ENCODE measurements at regions not wholly inside any gene's neighbourhood (a gene's known extent, or its start where the extent isn't known, plus 50 kb on each side); places are given as distances from the start of the nearest gene placed in this dataset.

DNA sequence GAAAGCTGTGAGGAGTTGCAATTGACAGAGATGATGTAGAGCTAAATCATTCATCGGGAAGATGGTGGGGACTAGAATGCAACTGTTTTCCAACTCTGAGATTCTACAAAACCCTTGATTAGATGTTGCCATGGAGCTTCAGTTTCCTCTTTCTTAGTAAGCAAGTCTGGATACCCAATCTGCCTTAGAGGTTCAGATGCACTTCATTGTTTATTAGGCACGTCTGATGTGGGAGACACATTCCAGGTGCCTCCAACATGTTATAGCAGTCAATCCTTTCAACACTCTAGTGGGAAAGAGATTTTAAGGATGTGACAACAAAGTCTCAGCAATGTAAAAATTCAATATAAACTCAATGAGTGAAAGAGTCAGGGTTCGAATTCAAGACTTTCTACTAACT lies 291.3 kb upstream of the PHYHIPL start:
- no peak for DNase-seq (ENCODE audit: low read depth)

DNA sequence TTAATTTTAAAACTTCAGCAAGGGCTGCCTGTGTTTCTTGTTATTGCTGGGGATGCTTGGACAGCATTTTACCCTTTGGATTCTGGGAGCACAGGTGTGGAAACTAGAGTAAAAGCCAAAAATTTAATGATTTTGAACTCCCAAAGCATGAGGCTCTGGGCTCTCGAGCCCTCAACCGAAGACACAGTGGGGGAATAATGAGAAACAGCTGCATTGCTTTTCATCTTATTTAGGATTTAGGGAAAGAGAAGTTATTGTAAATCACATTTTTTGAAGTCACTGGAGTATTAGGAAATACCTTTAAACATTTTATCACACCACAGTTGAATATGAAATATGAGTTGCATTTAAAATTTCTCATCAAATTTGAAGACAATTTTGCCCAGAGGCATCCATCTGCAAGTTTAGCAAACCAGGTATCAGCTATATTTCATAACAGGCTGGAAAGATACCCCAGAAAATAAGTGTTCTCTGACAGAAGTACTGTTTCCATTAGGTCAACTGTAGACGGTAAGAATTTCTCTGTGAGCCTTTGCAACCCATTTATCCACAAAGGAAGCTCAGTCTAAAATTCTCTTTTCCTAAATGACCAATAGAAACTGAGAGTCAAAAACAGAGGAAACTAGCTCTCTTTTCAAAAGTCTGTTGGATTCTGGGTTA lies 290.6 kb upstream of the PHYHIPL start:
- no peak for DNase-seq (ENCODE audit: low read depth)

DNA sequence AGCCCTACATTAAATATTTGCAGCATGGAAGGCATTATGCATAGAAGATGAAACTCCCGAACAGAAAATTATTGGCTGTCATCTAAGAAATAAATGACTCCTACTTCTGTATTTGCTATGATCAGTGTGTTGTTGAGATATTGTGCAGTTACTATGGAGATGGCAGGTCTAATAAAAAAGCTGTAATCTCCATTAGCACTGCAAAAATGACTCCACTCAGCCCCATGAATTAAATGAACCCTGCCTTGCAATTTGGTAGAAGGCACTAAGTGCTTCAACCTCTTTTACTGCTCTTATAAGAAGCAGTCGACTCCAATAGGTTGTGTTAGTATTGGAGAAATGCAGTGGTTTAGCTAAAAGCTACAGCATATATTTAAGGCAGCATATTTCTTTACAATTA lies 290.0 kb upstream of the PHYHIPL start:
- no peak for DNase-seq (ENCODE audit: low read depth)

DNA sequence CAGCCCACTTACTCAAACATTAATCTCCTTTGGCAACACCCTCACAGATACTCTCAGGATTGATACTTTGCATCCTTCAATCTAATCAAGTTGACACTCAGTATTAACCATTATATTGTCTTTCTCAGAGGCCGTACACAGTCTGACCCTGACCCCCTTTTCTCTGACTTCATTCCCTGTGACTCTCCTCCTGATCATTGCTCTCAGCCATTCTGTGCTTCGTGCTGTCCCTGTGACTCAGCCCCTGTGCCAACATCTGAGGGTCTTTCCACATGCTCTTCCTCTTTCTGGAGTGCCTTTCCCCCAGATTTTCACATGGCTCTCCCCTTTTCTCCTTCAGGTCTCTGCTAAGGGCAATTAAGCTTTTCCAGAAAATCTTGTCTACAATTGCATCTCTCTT lies 289.0 kb upstream of the PHYHIPL start:
- DNase-seq (ENCODE audit: low read depth): no peak

DNA sequence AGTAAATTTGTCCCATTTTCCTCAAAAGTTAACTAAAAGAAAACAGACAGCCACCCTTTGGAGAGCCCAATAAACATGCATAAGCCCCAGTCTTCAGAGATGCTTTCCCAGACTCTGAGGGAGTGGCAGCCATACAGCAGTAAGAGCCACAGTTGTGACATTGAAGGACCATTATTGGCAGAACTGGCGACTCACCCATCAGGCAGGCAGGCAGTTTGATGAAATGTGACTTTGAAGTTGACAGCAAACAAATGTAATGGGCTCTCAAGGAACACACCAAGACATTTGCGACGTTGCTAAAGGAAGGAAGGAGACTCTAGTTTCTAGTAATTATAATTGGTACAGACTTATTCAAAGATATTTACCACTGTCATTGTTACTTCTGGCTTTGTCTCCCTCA lies 287.5 kb upstream of the PHYHIPL start:
- DNase-seq (ENCODE audit: low read depth): no peak

DNA sequence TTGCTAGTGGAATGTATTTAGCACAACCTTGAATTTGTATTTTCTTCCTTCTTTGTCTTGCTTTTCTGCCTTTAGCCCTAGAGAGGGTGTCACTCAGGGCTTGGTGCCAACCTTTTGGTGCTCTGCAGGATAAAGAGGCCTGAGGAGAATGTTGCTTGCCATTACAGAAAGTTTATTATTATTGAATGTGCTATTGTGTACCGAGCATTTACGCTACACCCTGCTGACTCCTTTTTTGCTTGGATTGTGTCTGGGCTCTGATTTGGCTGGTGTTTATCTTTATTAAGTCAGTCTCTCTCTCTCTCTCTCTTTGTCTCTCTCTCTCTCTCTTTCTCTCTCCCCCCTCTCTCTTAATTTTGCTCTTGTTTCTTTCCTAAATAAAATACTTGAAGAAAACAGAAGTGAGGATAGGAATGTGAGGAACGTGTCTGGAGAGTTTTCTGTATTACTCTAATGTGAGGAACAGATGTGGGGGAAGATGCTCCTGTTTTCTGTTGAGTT lies 284.4 kb upstream of the PHYHIPL start:
- no peak for DNase-seq (ENCODE audit: low read depth)

DNA sequence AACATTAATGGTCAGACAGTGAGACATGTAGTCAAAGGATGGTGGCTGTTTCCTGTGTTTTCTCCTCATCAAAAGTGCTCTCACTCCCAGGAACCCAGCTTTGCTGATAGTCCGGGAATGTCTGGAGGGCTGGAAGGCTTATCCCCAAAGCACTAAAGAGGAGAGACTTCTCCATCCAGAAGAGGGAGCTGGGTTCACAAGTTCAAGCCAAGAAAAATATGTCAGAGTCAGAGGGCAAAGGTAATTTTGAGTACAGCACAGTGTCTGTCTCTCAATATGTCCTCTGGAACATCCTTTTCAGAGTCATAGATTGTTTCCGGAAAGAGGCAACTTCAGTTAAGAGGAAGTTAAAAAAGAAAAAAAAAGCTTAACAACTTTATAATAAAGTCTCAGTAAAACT lies 281.5 kb upstream of the PHYHIPL start:
- DNase-seq (ENCODE audit: low read depth): no peak

DNA sequence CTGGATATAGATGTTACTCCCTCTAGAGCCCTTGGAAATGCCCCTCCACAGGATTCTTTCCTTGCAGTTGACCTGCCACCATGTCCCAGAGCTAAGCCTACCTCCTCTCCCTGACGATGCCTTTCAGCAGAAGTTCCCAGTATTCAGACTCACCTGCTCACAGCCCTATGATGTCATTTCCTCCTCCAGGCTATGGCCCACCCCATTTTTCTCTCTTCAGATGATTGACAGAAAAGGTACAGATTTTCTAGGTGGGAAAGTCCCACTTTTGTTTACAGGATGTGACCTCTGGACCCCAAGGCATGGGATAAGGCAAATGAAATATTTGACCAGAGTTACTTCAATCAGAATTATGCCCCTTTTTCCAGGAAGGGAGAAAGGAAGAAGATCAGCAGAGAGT lies 280.2 kb upstream of the PHYHIPL start:
- no peak for DNase-seq (ENCODE audit: low read depth)

DNA sequence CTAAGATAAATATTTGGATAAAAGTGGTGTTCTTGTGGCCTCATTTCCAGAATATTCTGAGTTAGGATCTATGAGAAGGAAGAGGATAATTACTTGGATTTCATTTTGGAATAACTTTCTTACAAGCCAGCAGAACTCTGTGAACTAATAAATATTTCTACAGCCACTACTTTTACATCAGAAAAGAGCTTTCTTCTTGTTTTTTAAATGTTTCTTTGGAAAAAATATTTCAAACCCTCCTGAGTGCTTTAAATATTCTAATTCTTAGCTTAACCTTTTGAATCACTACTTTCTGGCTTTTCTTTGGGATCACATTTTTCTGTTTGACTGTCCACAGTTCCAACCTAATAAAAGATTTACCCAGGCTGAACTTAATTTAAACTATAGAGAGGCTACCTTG lies 279.2 kb upstream of the PHYHIPL start:
- no peak for DNase-seq (ENCODE audit: low read depth)

DNA sequence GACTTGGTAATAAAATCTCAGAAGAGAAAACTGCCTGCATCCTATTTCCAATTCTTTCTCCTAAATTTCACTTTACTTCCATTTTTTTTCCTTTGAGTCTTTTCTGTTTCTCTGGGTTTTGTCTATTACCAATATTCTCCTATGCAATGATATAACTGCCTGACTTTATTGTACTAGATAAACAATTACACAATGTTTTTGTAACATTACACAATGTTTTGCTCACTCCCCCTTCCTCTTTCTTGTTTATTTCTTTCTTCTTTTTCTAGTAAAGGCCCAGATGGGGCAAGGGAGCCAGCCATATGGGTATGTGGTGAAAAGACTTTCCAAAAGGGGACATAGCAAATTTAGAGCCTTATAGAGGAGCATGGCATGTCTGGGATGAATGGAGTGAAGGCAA lies 278.7 kb upstream of the PHYHIPL start:
- DNase-seq (ENCODE audit: low read depth): no peak

DNA sequence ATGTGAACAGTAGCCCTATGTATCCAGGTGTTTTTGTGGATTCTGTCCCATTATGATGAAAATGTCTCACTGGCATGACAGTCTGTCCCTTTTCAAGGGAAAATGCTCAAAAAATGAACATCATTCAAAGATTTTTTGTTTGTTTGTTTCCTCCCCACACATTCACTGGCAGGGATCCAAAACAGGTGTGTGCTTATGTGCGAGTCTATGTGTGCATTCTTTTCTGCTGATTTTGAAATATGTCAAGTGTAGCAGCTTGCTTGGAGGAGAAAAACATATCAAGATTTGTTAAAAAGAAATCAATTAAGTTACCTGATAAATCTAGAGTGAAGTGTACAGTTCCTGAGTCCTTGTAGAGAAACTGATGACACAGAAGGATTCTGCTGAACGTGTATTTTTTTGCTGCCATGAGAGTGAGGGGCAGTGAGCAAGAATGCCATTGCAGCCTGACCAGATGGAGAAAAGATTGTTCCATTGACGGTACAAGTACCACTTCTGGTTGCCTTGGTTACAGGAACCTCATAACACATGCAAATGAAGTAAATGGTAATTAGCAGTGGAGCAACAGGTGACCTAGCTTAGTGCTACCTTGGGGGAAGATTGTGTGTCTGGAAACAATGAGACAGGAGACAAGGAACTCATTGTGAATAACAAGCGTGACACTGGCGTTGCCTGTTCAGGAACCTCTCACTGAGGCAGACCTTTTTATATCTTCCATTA lies 277.4 kb upstream of the PHYHIPL start:
- DNase-seq (ENCODE audit: low read depth): no peak

DNA sequence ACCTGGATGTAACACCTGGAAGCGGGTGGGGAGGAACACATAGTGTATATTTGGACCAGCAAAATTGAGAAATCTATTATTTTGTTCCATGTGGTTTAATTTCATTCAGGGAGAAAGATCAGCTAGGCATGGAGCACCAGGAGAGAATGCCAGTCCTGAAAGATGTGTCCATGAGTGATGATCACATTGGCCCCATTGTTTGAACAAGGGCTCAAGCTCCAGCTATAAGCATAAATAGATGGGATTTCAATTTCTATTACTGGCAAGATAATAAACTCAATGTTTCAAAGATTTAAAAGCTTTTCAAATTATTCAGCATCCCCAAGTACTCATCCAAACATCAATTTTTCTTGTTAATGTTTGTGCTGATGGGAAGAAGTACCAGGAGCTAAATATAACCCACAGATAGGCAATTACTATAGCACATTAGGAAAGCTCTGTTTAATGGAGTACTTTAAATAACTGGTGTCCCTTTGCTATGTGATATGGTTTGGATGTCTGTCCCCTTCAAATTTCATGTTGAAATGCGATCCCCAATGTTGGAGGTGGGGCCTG lies 275.3 kb upstream of the PHYHIPL start:
- no peak for DNase-seq (ENCODE audit: low read depth)

DNA sequence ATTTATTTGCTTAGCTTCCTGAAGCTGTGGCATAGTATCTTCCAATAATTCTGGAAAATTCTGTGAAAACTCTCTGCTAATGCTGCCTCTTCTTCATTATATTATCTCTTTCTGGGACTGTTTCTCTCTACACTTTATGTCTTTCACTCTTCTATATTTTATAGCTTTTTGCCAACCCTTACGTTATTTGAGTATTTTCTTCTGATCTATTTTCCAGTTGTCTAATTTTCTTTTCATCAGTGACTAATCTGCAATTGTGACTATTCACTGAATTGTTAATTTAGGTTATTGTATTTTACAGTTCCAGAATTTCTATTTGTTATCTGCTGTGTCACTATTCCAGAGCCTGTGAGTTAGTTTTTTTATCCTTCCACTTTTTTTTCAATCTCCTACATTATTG lies 273.4 kb upstream of the PHYHIPL start:
- no peak for DNase-seq (ENCODE audit: low read depth)

DNA sequence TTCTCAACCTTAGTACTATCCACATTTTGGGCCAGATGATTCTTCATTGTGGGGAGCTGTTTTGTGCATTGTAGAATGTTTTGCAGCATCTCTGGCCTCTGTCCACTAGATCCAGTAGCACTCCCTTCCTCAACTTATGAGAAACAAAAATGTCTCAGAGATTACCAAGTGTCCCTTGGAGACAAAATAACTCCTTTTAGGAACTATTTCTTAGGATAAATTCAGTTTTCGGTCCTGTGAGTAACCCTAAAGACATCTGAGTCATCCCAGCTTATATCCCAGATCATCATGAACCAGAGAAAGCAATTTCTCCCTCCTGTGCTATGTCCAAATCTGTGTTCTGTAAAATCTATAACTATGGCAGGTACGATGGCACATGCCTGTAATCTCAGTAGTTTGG lies 266.6 kb upstream of the PHYHIPL start:
- DNase-seq (ENCODE audit: low read depth): peak; percentile 26

DNA sequence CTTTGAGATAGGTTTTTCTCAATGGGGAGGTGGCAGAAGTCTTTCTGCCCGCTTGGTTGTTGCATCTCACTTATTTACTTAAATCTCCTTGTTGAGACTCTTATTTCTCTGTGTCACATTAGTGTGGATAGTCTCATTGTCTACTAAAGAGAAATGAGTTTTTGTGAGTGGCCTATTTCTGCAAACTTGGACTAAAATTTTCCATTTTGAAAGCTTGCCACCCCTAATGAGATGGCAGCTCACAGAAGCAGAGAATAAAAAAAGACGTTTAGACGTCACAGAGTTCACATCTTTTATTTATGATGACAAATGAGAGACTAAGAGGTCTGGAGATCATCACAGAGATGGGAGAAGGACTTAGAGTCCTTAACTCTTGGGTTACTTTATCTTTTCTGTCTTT lies 262.7 kb upstream of the PHYHIPL start:
- DNase-seq (ENCODE audit: low read depth): no peak

DNA sequence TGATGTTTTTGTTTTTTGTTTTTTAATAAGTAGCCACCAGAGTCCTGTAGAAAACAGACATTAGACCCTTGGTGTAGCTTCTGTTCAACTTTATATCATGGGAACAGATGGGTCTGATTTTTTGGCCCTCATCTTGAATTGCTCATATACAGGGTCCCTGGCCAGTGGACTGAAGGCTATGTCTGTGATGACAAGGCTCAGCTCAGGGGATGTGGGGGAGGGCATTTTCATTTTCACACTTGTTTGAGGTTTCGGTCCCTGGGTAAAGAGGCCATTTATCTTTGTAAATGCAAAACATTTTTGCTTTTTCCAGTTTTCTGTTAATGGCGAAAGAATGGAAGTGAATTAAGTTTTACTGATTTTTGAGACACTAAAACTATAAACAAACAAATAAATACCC lies 257.6 kb upstream of the PHYHIPL start:
- no peak for DNase-seq (ENCODE audit: low read depth)

DNA sequence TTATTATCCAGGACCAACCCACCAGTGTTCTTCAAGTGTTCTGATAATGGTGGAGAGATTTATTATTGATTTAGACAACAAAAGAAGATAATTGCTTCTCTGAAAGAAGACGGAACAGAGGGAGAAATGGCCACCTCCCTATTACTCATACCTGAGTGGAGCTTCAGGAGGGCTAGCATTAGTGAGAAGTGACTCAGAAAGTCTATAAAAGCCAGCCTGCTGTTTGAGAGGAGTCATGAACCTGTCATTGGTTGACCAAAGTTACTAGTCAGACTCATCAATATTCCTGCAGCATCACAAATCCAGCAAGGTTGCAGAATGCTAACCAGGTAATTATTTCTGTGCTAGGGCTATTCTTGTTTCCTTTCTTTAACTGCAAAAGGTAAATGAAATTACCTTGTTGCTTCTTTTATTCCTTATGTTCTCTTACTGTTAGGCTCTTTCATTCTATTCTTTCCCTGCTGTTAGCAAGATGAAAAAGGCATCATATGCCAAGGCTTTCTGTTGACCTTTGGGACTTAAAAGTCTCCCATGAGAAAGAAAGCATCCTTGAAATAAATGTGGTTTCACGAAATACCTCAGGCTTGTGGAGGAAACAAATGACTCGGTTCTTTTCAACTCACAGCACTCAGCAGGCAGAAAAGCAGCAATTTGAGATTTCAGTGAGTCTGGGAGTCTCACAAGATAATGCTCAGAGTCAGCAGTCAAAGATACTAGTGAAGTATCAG lies 256.4 kb upstream of the PHYHIPL start:
- DNase-seq (ENCODE audit: low read depth): peak; percentile 75

DNA sequence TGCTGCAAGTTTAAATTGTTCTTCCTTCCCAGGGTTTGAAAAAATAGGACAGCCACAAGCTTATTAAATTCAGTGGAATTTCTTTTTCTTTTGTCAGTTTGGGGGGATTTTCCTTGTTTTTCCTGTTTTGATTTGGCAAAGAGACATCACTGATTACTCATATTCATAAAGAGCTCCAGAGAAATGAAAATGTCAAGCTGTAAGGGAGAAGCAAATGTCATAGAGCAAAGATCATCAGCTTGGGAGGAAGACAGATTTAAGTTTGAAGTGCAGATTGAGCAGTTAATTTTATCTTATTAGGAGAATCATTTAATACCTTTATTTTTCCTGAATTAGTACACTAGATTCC lies 255.8 kb upstream of the PHYHIPL start:
- DNase-seq (ENCODE audit: low read depth): no peak

DNA sequence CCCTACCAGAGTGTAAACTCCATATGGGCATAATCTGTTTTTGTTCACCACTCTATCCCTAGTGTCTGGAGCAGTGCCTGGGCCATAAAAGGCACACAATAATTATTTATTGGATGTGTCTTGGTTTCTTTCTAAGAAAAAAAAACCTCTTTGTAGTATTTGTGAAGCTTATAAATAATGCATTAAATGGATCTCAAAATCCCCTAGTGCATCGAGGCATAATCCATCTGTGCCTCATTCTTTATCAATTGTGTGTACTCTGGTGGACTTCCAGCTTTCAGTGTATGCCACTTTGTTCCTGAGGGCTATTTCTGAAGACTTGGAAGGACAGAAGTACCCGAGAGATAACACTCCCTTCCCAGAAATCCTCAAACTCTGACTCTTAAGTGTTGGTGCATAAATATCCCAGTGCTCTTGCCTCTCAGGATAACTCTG lies 255.0 kb upstream of the PHYHIPL start:
- no peak for DNase-seq (ENCODE audit: low read depth)

DNA sequence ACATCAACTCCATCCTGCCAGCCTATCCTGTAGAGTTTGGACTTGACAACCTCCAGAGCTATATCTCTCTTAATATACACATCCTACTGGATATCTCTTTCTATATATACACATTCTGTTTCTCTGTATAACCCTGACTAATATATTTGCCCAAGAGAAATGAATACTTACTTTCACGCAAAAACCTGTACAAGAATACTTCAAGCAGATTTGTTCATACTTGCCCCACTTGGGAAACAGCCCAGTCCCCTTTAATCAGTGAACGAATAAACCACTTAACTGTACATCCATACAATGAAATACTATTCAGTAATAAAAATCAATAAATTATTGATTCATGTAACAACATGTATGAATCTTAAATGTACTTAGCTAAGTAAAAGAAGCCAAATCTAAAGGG lies 251.1 kb upstream of the PHYHIPL start:
- no peak for DNase-seq (ENCODE audit: low read depth)

DNA sequence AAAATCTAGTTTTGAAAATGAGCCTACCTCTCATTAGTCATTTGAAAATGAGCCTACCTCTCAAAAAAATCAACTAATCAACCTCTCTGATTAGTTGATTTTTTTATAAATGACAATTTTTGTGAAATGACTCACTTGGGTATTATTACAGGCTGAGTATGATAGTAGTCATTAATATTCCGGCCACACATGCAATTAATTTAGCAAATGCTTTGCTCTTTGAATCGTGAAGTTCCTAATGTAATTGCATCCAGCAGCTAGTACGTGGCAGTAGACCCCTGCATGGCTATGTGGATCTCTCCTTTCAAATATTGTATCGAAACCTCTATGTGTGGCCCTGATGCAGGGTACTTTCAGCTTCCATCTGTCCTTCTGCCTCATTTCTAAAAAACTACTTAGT lies 245.9 kb upstream of the PHYHIPL start:
- DNase-seq (ENCODE audit: low read depth): no peak

DNA sequence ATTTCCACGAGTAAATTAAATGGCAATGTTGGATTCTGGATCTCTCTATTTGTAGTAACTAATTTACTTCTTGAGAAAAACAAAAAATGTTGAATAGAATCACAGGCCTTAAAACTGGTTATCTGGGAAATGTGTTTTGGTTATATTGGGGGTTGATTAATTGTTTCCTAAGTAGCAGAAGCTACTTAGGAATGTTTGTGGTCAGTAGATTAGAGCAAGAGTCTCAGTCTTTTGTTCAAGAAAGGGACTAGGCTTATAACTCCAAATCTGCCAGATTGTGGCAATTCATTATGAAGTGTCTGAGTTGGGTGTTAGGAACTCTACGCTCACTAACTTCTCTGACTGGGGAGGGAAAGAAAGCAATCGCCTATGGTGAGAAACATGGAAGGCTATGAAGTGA lies 244.3 kb upstream of the PHYHIPL start:
- no peak for DNase-seq (ENCODE audit: low read depth)

Data from stromal cell of bone marrow (primary cell).